Cerebellar cortex (tissue), 1 donor: ENCODE measurements at regions not wholly inside any gene's neighbourhood (a gene's known extent, or its start where the extent isn't known, plus 50 kb on each side); places are given as distances from the start of the nearest gene placed in this dataset.
"Not testable (repeated sequence)": the region's sequence is repeated elsewhere in the genome, so short reads cannot be mapped to it uniquely, and the experiment has no call there.

Source experiments
- DNase-seq: peaks from one replicate; pipeline ENCODE4 v3.0.0-alpha.2; 2015; ENCODE audit warnings: low spot score

- no peak for DNase-seq
Measured at GRCh38 chr9:79080536-79080935, 491.2 kb upstream of the TLE4 start.

GRCh38 chr9:79083621-79084020 lies 488.1 kb upstream of the TLE4 start:
- no peak for DNase-seq

GRCh38 chr9:79087133-79087532 lies 484.6 kb upstream of the TLE4 start:
- no peak for DNase-seq

GRCh38 chr9:79089054-79089560 lies 482.7 kb upstream of the TLE4 start:
- no peak for DNase-seq

GRCh38 chr9:79089851-79090250 lies 481.9 kb upstream of the TLE4 start:
- not testable (repeated sequence) for DNase-seq

- not testable (repeated sequence) for DNase-seq
Measured at GRCh38 chr9:79103257-79103656, 468.5 kb upstream of the TLE4 start.

- no peak for DNase-seq
Measured at GRCh38 chr9:79104216-79104615, 467.5 kb upstream of the TLE4 start.

GRCh38 chr9:79104951-79105350 lies 466.8 kb upstream of the TLE4 start:
- no peak for DNase-seq

- no peak for DNase-seq
Measured at GRCh38 chr9:79107911-79108676, 463.7 kb upstream of the TLE4 start.

GRCh38 chr9:79111653-79112052 lies 460.1 kb upstream of the TLE4 start:
- DNase-seq, result no peak

GRCh38 chr9:79115176-79115575 lies 456.6 kb upstream of the TLE4 start:
- no peak for DNase-seq

- DNase-seq, result no peak
Measured at GRCh38 chr9:79116041-79116440, 455.7 kb upstream of the TLE4 start.

- no peak for DNase-seq
Measured at GRCh38 chr9:79116709-79117108, 455.1 kb upstream of the TLE4 start.

GRCh38 chr9:79120533-79120932 lies 451.2 kb upstream of the TLE4 start:
- DNase-seq, result peak; percentile 37

GRCh38 chr9:79120941-79121340 lies 450.8 kb upstream of the TLE4 start:
- no peak for DNase-seq

- no peak for DNase-seq
Measured at GRCh38 chr9:79123415-79123814, 448.4 kb upstream of the TLE4 start.

GRCh38 chr9:79127661-79128060 lies 444.1 kb upstream of the TLE4 start:
- no peak for DNase-seq

- peak; percentile 61 for DNase-seq
Measured at GRCh38 chr9:79129865-79130480, 441.8 kb upstream of the TLE4 start.

GRCh38 chr9:79131246-79131774 lies 440.5 kb upstream of the TLE4 start:
- DNase-seq, result peak; percentile 70

- DNase-seq, result peak; percentile 62
Measured at GRCh38 chr9:79131824-79132377, 439.9 kb upstream of the TLE4 start.

- peak; percentile 79 for DNase-seq
Measured at GRCh38 chr9:79134654-79135053, 437.1 kb upstream of the TLE4 start.

GRCh38 chr9:79135681-79136415 lies 435.9 kb upstream of the TLE4 start:
- DNase-seq, result no peak
